Adrenal gland (tissue), 9 donors: ENCODE measurements at regions not wholly inside any gene's neighbourhood (a gene's known extent, or its start where the extent isn't known, plus 50 kb on each side); places are given as distances from the start of the nearest gene placed in this dataset.

ENCODE experiments used
- DNase-seq, 7 donors: peaks; one replicate each; pipeline ENCODE4 v3.0.0-alpha.2; 2019 to 2020
- H3K27ac ChIP-seq, 5 donors: fragments of 200-600 bp; sonication (generic) in 4 of 5; 1 replicate in 3 of 5; 2 replicates in 2 of 5; pipeline versions ENCODE4 v1.5.1 to v1.8.0; 2016 to 2020; ENCODE audit warnings: mild to moderate bottlenecking in 1 of 5
- H3K27me3 ChIP-seq: fragments of 200-600 bp; 2 replicates; pipeline ENCODE4 v1.8.0; 2021
- H3K36me3 ChIP-seq, 2 donors: fragments of 200-600 bp; replicated peaks in 1 of 2; 1 replicate in 1 of 2; 2 replicates in 1 of 2; pipeline versions ENCODE4 v1.5.1 to v1.8.0; 2018 to 2022
- H3K4me1 ChIP-seq, 2 donors: fragments of 200-600 bp; replicated peaks in 1 of 2; 1 replicate in 1 of 2; 2 replicates in 1 of 2; pipeline versions ENCODE4 v1.5.1 to v1.8.0; 2018 to 2021
- H3K4me3 ChIP-seq, 4 donors: fragments of 200-600 bp; sonication (generic) in 3 of 4; one replicate each; pipeline ENCODE4 v1.5.1; 2016 to 2018
- H3K9me3 ChIP-seq, 3 donors: fragments of 200-600 bp; sonication (generic) in 1 of 3; replicated peaks in 1 of 3; 1 replicate in 2 of 3; 2 replicates in 1 of 3; pipeline versions ENCODE4 v1.5.1 to v1.8.0; 2016 to 2021
- POLR2A ChIP-seq, 2 donors: fragments of 450-650 bp; IDR thresholded peaks; one replicate each; pipeline ENCODE4 v1.6.1; 2017; ENCODE audit warnings: antibody characterized with exemption in 2 of 2, mild to moderate bottlenecking in 2 of 2, moderate library complexity in 1 of 2
- WGBS, 4 donors: extraction: QIAGEN DNeasy Blood & Tissue Kit in 2 of 4; methylation state at CpG; one replicate each; pipeline versions ENCODE4 v1.1.5 to v1.1.7; 2013 to 2017; 5-methylcytosine and 5-hydroxymethylcytosine counted together
- intact Hi-C, 2 donors: fragments of 100-400 bp; cut with DNase I; formaldehyde crosslinking; loops; one replicate each; pipeline versions ENCODE4 v1.14.1 to v1.15.0; 2022 to 2023
- TF ChIP-seq, protein P1 (sequence below), 6 experiments: fragments of 450-650 bp in 4 of 6; fragments of 200-600 bp in 2 of 6; sonication (generic) in 1 of 6; IDR thresholded peaks; 1 replicate in 5 of 6; 2 replicates in 1 of 6; pipeline versions ENCODE4 v1.5.1 to v1.8.0; 2016 to 2021; ENCODE audit warnings: antibody characterized with exemption in 6 of 6, mild to moderate bottlenecking in 2 of 6, moderate library complexity in 1 of 6
- donor health status: healthy with polysubstance abuse.
- donor health status: Bipolar disorder and iron deficiency.
- donor health status: DM: yes; HTN: yes; CAD: no.
- donor health status: DM: no; HTN: no; CAD: no.
- donor health status: DM: no; HTN: no; CAD: no.

DNA sequence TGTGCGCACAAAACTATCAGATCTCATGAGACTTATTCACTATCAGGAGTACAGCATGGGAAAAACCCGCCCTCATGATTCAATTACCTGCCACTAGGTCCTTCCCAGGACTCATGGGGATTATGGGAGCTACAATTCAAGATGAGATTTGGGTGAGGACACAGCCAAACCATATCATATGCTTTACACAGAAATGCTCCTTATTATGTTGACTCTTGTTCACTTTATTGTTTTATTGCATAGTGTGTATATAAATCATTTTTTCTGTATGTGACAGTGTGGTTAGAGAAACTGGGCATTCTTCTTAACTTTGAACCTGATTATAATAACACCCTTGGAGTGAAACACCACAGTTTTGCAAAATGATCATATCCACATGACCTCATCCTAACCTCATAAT, 212.8 kb upstream of the TNRC6C start:
- Histone ChIP-seq H3K9me3 (no peaks in the 10 kb centered on the region), H3K4me1 (no peaks in the 10 kb centered on the region), H3K36me3 (no peaks in the 10 kb centered on the region), H3K27ac (no peak overlapping the region), H3K27me3 (no peaks in the 10 kb centered on the region), H3K4me3 (no peak overlapping the region)
- WGBS, 4 donors, result 85 to 97% (median 96%) methylated on average over 2 of the region's 2 CpGs
- intact Hi-C loops, result no loop called here
- no peak for DNase-seq
- TF ChIP-seq POLR2A (IDR thresholded peaks at IDR 0.05), result no peak
- TF ChIP-seq, protein P1, sequence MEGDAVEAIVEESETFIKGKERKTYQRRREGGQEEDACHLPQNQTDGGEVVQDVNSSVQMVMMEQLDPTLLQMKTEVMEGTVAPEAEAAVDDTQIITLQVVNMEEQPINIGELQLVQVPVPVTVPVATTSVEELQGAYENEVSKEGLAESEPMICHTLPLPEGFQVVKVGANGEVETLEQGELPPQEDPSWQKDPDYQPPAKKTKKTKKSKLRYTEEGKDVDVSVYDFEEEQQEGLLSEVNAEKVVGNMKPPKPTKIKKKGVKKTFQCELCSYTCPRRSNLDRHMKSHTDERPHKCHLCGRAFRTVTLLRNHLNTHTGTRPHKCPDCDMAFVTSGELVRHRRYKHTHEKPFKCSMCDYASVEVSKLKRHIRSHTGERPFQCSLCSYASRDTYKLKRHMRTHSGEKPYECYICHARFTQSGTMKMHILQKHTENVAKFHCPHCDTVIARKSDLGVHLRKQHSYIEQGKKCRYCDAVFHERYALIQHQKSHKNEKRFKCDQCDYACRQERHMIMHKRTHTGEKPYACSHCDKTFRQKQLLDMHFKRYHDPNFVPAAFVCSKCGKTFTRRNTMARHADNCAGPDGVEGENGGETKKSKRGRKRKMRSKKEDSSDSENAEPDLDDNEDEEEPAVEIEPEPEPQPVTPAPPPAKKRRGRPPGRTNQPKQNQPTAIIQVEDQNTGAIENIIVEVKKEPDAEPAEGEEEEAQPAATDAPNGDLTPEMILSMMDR (IDR thresholded peaks at IDR 0.05), result no peak

DNA sequence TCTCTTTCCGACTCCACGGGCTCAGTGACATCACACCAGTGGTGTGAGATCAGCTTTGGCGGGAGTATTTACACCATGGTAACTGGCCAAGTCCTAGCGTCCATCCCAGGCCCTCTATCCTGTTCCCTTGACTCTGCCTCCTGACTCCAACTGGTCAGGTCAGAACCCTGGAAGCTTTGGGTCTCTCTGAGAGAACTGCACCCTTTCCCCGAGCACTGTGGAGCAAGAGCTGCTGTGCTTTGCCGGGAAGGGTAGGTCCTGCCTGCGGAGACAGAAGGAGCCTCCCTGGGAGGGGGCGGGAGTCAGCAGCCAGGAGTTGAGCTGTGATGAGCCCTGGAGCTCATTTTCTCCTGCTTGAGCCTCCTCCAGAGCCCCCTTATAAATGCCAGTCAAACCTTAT, 212.1 kb upstream of the TNRC6C start:
- intact Hi-C loops, result no loop called here
- no peaks in the 10 kb centered on the region for H3K9me3 ChIP-seq
- H3K4me1 ChIP-seq, result no peaks in the 10 kb centered on the region
- no peak for DNase-seq
- WGBS, 4 donors, result 93 to 94% (median 93%) methylated on average over 6 to 8 of the region's 8 CpGs
- H3K27ac ChIP-seq, result no peak overlapping the region
- H3K4me3 ChIP-seq, result no peak overlapping the region
- H3K27me3 ChIP-seq, result no peaks in the 10 kb centered on the region
- H3K36me3 ChIP-seq, result no peaks in the 10 kb centered on the region
- TF ChIP-seq, protein P1 (IDR thresholded peaks at IDR 0.05), result no peak

DNA sequence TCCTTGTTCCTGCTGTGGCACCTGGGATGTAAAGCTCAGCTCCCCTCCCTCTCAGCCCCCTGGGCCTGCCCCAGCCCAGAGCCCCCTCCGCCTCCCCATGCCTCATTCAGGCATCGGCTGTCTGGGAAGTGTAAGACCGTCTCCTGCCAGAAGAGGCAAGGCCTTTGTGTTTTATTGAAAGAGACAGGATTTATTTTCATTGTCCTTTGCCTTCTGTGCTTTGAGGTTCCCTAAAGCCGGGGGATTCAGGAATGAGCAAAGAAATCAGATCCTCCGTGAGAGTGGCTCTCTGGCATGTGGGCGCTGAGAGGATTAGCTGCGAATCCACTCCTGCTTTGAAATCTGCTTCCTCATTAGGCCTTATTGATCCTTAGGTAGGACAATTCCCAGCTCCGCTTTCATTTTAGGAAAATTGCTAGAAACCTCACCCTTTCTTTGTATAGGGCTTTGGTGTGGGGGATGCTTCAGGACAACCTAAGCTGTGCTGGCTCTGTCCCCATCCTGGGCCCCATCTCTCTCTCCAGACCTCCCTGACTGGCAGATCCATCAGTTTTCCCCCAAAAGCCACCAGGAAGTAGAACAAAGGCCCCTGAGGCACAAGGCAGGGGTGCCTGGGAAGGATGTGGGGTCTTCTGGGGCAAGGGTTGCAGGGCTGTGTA, 211.5 kb upstream of the TNRC6C start:
- H3K36me3 ChIP-seq, result no peaks in the 10 kb centered on the region
- H3K4me3 ChIP-seq, result no peak overlapping the region
- intact Hi-C loops, result no loop called here
- no peak for TF ChIP-seq POLR2A (IDR thresholded peaks at IDR 0.05)
- TF ChIP-seq, protein P1 (IDR thresholded peaks at IDR 0.05), result no peak
- H3K27ac ChIP-seq, result no peak overlapping the region
- no peak for DNase-seq
- H3K4me1 ChIP-seq, result no peaks in the 10 kb centered on the region
- WGBS, 4 donors, result 88 to 92% (median 90%) methylated on average over 7 to 8 of the region's 8 CpGs
- no peaks in the 10 kb centered on the region for H3K9me3 ChIP-seq
- H3K27me3 ChIP-seq, result no peaks in the 10 kb centered on the region

DNA sequence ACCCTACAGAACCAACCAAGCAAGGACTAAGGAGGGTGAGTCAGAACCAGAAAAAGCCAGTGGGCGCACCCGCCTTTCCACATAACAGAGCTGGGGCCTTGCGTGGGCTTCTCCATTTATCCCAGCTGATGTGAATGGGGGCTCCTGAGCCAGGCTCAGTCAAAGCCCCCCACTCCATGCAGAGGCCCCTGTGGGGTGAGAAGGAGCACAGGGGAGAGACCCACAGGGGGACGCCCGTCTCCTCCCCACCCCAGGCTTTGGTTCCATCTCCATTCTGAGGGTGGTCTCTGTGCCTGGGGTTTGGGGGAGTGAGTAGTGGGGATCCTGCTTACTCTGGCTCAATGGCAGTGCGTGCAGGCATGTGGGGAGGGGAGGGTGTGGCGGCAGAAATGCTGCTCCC, 210.1 kb upstream of the TNRC6C start:
- no peak for TF ChIP-seq POLR2A (IDR thresholded peaks at IDR 0.05)
- TF ChIP-seq, protein P1 (IDR thresholded peaks at IDR 0.05), result no peak
- Histone ChIP-seq H3K9me3 (no peaks in the 10 kb centered on the region), H3K27me3 (no peaks in the 10 kb centered on the region), H3K36me3 (no peaks in the 10 kb centered on the region), H3K4me3 (no peak overlapping the region), H3K4me1 (no peaks in the 10 kb centered on the region), H3K27ac (no peak overlapping the region)
- peak in 1 of 7 donors; percentile 8 for DNase-seq
- WGBS, 4 donors, result 94 to 97% (median 95%) methylated on average over 5 to 7 of the region's 7 CpGs
- intact Hi-C loops, result no loop called here
